HG03442 (cell line): ENCODE measurements at regions not wholly inside any gene's neighbourhood (a gene's known extent, or its start where the extent isn't known, plus 50 kb on each side); places are given as distances from the start of the nearest gene placed in this dataset.
"Not testable (repeated sequence)": the region's sequence is repeated elsewhere in the genome, so short reads cannot be mapped to it uniquely, and the experiment has no call there.

Experiments used
- ATAC-seq: cut with Tn5 transposase; IDR thresholded peaks from one replicate; pipeline ENCODE4 v1.9.1; 2021; ENCODE audit warnings: mild to moderate bottlenecking, moderate library complexity; ENCODE audit not compliant: unreplicated experiment

DNA sequence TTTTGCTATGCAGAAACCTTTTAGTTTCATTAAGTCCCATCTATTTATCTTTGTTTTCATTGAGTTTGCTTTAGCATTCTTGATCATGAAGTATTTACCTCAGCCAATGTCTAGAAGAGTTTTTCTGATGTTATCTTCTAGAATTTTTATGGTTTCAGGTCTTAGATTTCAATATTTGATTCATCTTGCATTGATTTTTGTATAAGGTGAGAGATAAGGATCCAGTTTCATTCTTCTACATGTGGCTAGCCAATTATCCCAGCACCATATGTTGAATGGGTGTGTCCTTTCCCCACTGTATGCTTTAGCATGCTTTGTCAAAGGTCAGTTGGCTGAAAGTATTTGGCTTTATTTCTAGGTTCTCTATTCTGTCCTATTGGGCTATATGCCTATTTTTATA lies 395.2 kb downstream of the HGF start:
- not testable (repeated sequence) for ATAC-seq

DNA sequence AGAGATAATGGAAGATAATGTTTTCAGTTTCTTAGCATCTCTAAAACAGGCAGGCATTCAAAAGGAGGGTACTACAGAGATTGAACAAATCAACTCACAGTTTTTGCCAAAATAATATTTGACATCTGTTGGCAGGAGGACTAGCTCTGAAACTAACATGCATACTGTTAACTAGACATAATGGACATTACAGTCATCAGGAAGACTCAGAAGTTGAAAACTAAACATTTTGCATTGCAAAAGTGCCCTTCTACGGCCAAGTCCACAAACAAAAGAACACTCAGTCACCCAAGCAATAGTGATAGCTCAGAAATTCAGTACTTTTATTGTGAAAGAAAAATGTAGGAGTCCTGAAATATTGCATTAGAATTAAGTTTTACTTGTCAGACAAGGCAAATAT lies 399.0 kb downstream of the HGF start:
- no peak for ATAC-seq

DNA sequence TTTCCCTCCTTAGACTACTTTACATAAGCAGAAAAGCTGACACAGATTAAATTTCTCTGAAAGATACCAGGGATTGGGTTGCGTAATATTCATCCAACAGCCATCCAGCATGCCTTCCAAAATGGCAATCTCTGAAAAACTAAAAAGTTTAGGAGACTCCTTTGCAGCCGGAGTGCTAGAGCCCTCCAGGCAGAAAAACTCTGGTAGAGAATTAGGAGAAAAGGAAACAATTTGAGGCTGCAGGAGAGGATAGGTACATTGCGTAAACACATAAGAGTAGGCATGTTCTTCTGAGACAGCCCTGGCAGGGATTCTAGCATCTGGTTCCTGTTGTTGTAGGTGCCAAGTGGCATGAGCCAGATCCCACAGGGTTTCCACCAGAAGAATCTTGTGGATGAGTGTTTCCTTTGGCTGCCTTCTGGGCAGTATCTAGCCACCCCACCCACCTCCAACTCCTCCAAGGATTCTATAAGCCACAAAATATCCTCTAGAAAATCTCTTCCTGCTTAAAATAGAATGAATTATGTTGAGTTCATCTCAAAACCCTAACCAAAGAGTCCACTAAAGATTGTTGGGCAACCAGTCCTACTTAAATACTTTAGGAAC lies 402.4 kb downstream of the HGF start:
- ATAC-seq = no peak

DNA sequence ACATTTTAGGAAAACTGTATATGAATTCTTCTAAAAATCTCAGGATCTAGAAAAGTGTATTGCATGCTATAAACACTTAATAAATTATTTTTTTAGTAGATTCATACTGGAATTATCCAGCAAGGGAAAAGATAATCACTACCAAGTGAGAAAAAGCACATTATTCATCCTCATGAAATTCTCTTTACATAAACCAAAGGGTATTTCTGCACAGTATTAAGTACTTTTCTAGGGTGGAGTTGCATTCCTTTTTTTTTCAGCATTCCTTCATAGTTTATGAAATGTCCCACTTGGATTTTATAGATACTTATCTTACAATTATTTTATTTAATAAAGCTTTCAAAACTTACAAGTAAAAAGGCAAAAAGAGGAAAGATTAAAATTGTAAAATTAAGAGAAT lies 403.3 kb downstream of the HGF start:
- ATAC-seq = no peak

DNA sequence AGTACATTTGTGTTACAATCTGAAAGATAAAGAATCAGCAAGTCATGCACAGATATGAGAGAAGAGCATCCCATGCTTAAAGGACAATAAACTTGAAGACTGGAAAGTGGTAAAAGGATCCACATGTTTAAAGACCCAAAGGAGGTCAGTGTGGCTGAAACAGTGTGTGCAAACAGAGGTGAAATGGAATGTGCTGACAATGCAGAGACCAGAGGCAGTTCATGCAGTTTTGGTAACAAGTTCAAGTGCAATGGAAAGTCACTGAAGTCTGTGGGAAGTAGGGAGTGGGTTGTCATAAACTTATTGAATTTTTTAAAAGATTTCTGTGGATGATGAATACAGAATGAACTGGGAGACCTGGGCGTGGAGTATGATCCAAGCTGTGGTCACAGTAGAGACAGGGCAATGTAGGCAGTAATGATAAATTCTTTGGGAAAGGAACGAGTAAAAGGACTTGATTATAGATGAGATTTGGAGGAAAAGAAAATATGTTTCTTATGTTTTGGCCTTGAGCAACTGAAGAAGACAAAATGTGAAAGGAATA lies 408.0 kb downstream of the HGF start:
- ATAC-seq = no peak

DNA sequence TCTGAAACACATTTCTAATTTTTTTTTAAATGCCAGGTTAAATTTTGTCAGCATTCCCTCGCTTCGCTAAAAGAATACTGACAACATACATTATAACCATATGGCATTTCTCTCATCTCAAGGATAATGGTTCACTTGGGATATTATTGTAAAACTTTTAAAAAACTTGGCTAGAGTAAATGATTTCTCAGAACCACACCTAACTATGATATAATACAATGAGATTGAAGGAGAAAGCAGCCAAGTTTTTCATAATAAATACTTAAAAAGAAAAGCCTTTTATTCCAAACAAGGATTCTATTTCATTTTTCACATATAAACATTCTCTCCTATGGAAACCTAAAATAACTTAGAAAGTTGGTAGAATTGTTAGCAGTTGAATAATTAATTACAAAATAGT lies 413.9 kb downstream of the HGF start:
- ATAC-seq = no peak

DNA sequence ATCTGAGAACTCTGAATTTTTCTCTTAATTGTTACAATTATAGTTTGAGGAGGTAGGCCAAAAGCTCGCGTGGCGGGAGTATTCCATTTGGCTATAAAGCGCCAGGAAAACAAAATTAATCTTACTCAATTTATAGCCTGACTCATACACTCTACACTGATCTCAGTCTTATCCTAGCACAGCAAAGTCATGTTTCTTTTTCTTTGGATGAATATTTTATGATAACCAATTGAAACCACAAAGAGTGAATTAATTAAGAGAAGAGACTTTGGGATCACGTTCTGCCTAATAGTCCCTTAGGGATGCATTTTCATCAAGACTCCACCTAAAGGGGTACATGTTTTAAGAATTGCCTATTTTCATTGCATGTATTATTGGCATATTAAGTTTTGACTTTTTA lies 420.8 kb downstream of the HGF start:
- ATAC-seq = no peak

DNA sequence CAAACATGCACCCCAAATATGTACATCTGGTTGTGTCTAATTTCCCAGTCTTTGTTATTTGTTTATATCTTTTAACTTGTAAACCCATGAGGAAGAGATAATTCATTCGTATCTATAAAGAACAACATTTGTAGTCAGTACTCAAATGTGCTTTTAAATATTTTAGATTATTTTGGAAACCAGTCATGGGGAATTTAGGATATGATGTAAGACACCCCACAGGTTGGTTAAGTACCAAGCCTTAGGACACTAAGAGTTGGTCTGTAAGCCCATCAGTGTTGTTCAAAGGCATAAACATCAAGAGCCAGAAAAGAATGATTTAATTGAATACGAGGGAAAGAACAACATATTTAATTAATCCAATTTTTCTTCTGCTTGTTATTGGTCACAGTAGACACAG lies 421.1 kb upstream of the SEMA3C start:
- ATAC-seq = no peak

DNA sequence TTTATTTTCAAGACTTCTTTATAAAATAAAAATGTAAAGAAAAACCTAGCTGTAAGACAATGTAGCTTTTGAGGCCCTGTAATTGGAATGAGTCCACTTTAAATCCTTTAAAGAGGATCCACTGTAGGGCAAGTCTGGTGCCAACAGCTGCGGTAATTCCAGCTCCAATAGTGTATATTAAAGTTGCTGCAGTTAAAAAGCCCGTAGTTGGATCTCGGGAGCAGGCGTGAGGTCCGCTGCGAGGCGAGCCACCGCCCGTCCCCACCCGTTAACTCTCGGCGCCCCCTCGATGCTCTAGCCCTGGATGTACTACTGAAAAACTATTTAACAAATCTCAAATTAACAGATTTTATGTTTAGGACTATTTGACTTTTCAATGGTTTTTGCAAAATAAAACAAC lies 414.7 kb upstream of the SEMA3C start:
- no peak for ATAC-seq

DNA sequence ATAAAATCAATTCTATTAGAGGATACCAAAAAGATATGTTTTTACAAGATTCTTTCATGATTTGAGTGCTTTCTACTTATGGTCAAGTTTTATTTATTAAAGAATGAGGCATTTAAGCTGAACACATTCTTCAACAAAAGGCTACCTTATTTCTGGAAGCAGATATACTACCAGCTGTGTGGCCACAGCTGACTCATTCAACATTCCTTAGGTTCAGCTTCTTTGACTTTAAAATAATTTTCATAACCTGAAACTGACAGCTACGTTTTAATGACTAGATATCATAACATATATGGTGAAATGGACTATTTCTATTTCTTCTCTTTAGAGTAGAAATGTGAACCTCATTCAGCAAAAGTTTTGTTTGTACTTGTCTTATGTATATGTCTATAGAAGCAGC lies 414.2 kb upstream of the SEMA3C start:
- ATAC-seq = no peak

DNA sequence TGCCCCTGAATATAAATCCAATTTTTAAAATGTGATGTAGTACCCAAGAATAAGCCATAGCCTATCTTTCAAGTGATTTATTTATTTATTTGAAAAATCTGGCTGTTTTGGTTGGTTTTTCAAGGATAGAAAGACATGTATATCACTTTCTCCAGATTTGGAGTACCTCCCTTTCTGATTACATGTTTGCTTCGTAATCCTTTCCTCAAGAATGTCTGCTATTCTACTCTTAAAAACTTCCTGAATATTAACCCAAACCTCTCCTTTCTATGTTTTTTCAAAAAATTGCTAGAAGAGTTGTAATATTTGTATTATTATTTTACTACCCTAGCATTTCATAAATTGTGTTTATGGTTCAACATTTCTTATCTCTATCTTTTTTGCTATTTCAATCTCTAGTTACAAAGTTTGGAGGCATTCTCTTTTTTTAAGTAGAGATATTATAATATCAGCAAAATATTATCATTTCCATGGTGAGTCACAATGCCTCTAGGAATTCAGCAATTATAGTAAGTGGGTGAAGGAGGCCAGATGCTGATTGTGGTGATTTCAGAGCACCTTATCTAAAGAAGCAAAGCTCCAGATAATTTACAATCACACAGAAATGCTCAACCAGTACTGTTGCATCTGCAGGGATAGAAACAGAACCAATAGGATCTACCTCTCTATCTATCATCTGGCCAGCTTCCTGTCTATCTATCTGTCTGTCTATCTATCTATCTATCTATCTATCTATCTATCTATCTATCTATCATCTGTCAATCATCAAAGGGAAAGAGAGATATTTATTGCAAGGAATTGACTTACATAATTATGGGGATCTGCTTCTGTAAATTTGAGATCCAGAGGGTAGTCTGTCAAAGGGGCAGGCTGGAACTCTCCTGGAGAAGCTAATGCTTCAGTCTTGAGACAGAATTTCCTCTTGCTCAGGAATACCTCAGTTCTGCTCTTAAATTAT lies 412.5 kb upstream of the SEMA3C start:
- ATAC-seq = no peak

DNA sequence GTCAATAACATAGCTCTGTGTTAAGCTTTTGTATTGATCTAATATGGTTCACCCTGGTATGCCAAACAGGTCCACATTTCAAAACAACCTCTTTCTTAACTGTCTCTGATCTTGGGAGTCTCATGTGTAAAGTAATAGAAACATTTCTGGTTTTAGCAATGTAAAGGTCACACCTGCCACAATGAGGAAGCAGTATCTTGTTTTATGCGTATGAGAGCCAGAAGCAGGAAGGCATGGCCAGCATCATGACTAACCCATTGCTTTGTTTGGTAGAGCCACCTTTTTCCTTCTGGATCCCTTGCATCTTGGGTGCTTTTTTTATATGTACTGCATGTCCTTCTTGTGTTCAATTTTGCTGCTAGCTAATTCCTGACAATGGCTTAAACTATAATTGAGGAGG lies 411.3 kb upstream of the SEMA3C start:
- no peak for ATAC-seq

DNA sequence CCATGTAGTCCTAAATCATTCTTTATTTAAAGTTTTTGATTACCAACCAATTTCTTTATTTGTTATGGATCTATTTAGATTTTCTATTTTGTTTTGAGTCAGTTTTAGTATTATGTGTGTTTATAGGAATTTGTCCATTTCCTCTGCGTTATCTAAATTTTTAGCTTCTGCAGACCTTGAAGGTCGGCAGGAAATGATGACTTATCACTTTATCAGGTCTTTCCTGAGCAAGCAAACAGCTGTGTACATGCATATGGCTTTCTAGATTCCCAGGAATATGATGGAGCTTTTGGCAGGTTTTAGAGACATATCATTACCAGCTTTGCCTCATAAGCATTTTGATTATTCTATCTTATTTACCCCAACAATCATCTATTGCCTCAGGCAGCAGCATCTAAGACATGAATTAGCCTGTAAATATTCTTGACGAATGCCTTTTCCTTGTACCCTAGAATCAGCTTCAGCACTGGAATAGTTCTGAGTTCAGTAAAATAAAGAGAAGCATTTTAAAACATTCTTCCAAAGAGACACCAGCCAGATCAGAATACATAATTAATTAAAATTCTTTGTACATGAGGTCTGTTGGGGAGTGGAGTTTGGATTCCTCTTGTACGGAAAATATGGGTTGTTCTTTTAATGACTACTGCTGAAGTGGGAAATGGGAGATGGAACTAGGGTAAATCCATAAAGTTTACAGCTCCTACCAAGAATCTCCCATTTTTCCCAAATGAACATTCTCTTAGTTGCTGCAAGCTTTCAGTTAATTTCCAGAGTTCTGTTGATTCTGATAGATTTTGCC lies 408.8 kb upstream of the SEMA3C start:
- ATAC-seq = no peak

DNA sequence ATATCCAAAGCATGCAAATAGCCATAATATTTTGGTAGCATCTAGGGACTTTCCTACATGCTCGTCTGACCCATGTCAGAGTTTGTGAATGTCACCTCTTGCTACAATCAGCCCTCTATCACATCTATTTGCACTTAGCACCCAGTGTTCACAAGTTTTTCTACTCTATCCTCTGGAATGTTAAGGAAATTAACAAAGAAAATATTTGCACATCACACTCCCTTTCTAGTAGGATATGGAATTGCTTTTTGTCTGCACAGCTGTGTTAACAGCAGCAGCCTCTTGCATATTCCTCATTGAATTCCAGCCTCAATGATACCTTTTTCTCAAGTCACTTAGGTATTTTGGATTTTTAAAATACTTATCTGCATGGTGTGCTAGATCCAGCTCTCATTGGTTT lies 403.1 kb upstream of the SEMA3C start:
- ATAC-seq = no peak

DNA sequence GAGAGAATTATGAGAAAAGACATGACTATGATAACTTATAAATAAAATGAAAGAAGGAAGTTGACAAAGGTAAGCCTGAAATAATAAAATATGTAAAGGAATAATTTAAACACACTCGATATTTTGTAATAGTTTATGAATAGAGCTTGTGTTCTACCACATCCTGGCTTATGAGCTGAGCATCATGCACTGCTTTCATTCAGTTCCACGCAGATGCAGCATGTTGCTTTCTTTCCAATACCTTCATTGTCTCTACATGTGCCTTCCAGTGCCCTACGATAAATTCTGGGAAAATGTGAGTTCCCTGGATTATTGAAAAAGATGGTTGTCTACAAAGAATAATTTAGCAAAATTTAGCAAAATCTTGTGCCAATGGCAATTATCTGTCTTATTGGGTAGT lies 398.9 kb upstream of the SEMA3C start:
- ATAC-seq = no peak

DNA sequence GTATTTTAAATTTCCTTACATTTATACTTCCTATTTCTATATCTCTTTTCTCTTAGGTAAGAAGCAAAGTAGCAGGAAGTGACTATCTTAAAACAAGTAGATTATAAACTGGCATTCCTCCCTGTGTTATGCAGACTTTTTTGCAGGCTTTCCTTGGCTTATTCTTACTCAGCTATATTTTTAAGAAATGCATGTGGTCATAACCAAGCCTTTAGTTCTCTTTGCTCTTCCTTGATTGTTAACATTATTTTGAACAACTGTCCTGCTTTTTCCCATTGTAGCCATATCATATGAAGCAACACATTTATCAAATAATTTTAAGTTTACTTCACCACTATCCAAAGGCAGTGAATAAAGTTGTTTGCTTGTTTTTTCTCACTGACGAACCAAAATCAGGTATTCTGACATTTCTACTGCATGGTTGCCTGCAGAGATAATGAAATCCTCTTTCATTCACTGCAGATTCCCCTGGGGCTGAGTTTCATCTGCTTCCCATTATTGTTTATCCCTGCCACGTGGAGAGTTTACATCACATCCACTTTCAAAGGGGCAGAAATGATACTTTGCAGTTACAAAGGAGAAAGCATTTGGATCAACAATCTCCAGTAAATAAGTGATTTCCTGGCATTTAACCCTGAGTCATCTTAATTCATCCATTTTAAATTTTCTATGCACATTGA lies 389.9 kb upstream of the SEMA3C start:
- ATAC-seq = no peak

DNA sequence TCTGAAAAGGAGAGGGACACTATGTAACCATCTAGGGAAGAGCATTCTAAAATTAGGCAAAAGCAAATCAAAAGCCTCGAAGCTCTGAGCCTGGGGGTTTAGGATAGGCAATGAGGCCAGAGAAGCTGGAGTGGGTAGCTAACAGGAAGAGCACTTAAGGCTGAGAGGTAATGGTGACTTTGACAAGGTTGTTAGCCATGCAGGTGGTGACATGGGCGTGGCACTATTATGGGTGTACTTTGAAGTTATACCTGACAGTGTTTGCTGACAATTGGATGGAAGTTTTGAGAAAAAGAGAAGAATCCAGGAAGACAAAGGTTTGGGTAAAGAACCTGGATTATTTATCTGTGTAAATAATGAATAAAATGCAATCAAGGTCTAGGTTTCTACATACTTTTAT lies 383.0 kb upstream of the SEMA3C start:
- ATAC-seq = no peak

DNA sequence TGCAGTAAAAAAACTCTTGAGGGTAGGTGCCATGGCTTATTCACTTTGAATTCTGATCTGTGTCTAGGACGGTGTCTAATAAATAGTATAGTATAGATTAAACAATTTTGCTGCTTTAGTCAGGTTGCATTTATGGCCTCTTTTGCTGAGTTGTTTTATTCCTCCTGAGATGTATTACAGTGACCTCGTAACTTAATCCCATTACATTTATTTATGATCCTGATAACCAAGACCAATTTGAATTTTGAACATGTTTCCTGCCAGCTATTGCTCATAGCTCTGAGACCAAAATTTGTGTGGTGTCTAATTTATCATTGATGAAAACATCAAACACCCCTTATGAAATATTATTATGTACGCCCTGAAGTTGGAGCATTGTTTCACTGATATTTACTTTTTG lies 381.9 kb upstream of the SEMA3C start:
- no peak for ATAC-seq

DNA sequence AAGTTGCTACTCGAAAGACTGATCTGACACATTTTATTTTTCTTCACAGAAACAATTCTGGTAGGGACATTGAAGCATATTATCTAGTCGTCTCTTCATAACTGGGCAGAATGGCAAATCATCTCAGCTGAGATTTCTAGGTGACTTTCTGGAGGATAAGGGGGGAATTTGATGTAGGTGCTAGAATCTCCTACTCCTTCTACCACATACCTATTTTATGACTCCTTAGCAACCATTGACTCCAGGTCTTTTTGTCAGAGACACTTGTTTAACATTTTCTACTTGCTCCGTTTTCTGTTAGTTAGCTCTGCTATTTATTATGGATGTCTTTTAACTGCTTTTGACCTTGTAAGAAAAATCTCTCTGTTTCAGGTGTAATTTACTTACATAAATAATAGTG lies 380.9 kb upstream of the SEMA3C start:
- ATAC-seq = no peak

DNA sequence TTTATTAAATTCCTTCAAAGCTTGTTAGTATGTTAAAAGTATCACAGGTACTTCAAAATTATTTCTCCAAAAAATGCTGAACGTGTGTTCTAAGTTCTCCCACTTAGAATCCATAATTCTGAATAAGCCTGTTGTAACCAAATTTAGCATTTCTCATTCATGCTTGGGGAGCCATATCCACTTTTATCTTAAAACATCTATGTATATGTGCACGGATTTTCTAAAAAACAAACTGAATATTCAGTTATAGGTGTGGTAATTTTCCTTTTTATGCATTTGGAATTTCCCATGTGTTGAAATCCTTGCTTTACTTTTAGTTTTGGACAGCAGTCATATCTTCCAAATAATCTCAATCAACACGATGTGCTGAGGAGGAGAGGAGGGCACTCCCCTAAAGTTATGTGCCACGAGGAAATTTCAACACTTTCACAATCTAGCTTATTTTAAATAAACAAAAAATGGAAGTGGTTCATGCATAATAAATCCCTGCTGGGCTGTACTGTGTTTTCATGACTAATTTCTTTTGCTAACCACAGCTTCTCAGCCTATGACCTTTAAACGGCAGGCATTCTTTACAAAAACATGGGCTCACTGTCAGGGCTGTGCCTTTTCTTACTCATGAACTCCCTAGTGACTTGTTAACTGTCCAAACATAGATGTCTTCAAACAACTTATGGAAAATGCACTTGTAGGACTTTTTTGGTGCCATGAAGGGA lies 380.3 kb upstream of the SEMA3C start:
- no peak for ATAC-seq
